KMS-11 (cell line): ENCODE measurements at regions not wholly inside any gene's neighbourhood (a gene's known extent, or its start where the extent isn't known, plus 50 kb on each side); places are given as distances from the start of the nearest gene placed in this dataset.

Experiments used
- H2AFZ ChIP-seq: fragments of 200-600 bp; sonication (generic); 2 replicates; pipeline ENCODE4 v1.6.1; 2016; ENCODE audit warnings: antibody characterized with exemption, mixed run types, low read depth
- H3K27ac ChIP-seq: fragments of 200-600 bp; sonication (generic); 2 replicates; pipeline ENCODE4 v1.6.1; 2016; ENCODE audit warnings: mild to moderate bottlenecking, mixed run types
- H3K27me3 ChIP-seq: fragments of 200-600 bp; sonication (generic); 2 replicates; pipeline ENCODE4 v1.6.1; 2017; ENCODE audit warnings: mild to moderate bottlenecking, low read depth, mixed run types, moderate library complexity; ENCODE audit not compliant: insufficient read depth
- H3K36me3 ChIP-seq: fragments of 200-600 bp; sonication (generic); 2 replicates; pipeline ENCODE4 v1.6.1; 2017; ENCODE audit warnings: mild to moderate bottlenecking, mixed run types; ENCODE audit not compliant: insufficient read depth
- H3K4me1 ChIP-seq: fragments of 200-600 bp; sonication (generic); 2 replicates; pipeline ENCODE4 v1.6.1; 2016; ENCODE audit warnings: mild to moderate bottlenecking, low read depth, mixed run types; ENCODE audit not compliant: poor library complexity, severe bottlenecking
- H3K4me2 ChIP-seq: fragments of 200-600 bp; sonication (generic); 2 replicates; pipeline ENCODE4 v1.7.0; 2016; ENCODE audit warnings: mild to moderate bottlenecking, mixed run types
- H3K4me3 ChIP-seq: fragments of 200-600 bp; sonication (generic); IDR thresholded peaks from 2 replicates; pipeline ENCODE4 v1.6.1; 2017; ENCODE audit warnings: low read depth, low read length, mixed read lengths; ENCODE audit not compliant: insufficient read depth
- H3K79me2 ChIP-seq: fragments of 200-600 bp; sonication (generic); 2 replicates; pipeline ENCODE4 v1.6.1; 2016; ENCODE audit warnings: low read depth, mixed run types; ENCODE audit not compliant: insufficient read depth
- H3K9ac ChIP-seq: fragments of 200-600 bp; sonication (generic); 2 replicates; pipeline ENCODE4 v1.6.1; 2016; ENCODE audit warnings: mild to moderate bottlenecking, mixed run types
- H4K20me1 ChIP-seq: fragments of 200-600 bp; sonication (generic); 2 replicates; pipeline ENCODE4 v1.6.1; 2016; ENCODE audit warnings: mild to moderate bottlenecking, mixed run types; ENCODE audit not compliant: insufficient read depth
- TF ChIP-seq, protein P1 (sequence below): fragments of 200-600 bp; sonication (generic); conservative IDR thresholded peaks from 2 replicates; pipeline ENCODE4 v1.6.1; 2017; ENCODE audit warnings: low read depth, mild to moderate bottlenecking, antibody characterized with exemption, low read length, moderate library complexity, mixed read lengths

DNA sequence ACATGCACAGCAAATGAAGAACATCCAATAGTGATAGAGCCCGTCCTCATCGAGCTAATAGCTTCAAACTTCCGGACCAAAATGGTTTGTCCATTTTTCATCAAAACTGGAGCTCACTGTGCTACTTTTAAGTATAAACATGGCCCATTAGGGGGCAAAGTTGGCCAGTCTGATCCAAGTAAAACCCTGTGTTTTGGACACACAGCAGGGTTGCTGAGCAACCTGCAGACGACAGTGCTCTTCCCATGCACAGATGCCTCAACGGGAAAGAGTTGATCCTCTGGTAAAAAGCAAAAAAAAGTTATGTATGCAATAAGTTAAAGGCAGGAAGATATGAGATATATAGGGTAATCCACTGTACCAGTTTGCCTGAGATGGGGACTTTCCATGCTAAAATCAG is 244.0 kb upstream of the THBS1 start:
- no peaks in the 10 kb centered on the region for H3K36me3 ChIP-seq
- H3K27me3 ChIP-seq = no peaks in the 10 kb centered on the region
- H4K20me1 ChIP-seq = no peaks in the 10 kb centered on the region

GRCh38 chr15:39338251-39338650 is 242.6 kb upstream of the THBS1 start:
- no peak overlapping the region for H3K4me3 ChIP-seq
- no peaks in the 10 kb centered on the region for H3K27me3 ChIP-seq
- no peaks in the 10 kb centered on the region for H3K79me2 ChIP-seq
- no peaks in the 10 kb centered on the region for H3K36me3 ChIP-seq
- H3K9ac ChIP-seq = no peak overlapping the region
- H2AFZ ChIP-seq = no peak overlapping the region
- H3K27ac ChIP-seq = no peak overlapping the region
- H4K20me1 ChIP-seq = no peaks in the 10 kb centered on the region
- no peaks in the 10 kb centered on the region for H3K4me1 ChIP-seq
- TF ChIP-seq, protein P1, sequence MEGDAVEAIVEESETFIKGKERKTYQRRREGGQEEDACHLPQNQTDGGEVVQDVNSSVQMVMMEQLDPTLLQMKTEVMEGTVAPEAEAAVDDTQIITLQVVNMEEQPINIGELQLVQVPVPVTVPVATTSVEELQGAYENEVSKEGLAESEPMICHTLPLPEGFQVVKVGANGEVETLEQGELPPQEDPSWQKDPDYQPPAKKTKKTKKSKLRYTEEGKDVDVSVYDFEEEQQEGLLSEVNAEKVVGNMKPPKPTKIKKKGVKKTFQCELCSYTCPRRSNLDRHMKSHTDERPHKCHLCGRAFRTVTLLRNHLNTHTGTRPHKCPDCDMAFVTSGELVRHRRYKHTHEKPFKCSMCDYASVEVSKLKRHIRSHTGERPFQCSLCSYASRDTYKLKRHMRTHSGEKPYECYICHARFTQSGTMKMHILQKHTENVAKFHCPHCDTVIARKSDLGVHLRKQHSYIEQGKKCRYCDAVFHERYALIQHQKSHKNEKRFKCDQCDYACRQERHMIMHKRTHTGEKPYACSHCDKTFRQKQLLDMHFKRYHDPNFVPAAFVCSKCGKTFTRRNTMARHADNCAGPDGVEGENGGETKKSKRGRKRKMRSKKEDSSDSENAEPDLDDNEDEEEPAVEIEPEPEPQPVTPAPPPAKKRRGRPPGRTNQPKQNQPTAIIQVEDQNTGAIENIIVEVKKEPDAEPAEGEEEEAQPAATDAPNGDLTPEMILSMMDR = no peak
- no peak overlapping the region for H3K4me2 ChIP-seq

More for the DNA sequence above, 244.0 kb upstream of the THBS1 start:
- Histone ChIP-seq H3K9ac (no peak overlapping the region), H3K4me3 (no peak overlapping the region), H3K4me2 (no peak overlapping the region), H2AFZ (no peak overlapping the region), H3K79me2 (no peaks in the 10 kb centered on the region), H3K4me1 (no peaks in the 10 kb centered on the region), H3K27ac (no peak overlapping the region)
- TF ChIP-seq, protein P1 = no peak

DNA sequence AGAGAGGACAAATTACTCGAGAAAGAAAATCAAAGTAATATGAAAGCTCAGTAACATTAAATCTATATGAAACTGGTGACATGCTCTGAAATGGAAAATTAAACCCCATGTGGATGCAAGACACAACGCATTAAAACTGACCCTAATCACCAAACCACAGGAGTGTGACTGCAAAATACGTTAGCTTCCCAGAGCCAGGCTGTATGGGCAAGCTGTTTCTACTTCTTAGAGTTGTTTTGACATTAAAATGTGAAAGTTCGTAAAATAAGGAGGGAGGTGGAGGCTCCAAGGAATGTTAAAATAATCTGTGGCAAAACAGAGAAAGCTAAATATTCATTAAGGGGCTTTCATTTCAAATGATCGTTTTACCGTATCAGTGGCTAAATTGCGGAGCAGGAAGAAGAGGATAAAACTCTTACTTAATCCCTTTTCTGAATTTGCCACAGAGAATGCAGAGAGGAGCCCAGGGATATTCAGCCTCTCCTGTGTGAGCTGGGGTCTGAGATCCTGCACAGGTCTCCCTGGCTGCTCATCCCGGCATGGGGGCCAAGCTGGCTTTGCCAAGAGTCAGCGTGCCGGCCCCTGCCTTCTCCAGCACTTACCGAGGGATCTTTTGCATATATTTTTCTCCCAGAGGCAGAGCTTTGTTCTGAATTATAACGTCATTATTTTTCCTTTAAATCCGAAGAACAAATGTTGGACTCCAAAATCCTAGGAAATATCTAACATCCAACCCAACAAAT is 239.8 kb upstream of the THBS1 start:
- H4K20me1 ChIP-seq = no peaks in the 10 kb centered on the region
- H2AFZ ChIP-seq = no peak overlapping the region
- no peak overlapping the region for H3K4me2 ChIP-seq
- H3K4me1 ChIP-seq = no peaks in the 10 kb centered on the region
- no peaks in the 10 kb centered on the region for H3K36me3 ChIP-seq
- H3K27ac ChIP-seq = no peak overlapping the region
- H3K4me3 ChIP-seq = no peak overlapping the region
- no peak overlapping the region for H3K9ac ChIP-seq
- H3K27me3 ChIP-seq = no peaks in the 10 kb centered on the region
- TF ChIP-seq, protein P1 = no peak
- H3K79me2 ChIP-seq = no peaks in the 10 kb centered on the region

DNA sequence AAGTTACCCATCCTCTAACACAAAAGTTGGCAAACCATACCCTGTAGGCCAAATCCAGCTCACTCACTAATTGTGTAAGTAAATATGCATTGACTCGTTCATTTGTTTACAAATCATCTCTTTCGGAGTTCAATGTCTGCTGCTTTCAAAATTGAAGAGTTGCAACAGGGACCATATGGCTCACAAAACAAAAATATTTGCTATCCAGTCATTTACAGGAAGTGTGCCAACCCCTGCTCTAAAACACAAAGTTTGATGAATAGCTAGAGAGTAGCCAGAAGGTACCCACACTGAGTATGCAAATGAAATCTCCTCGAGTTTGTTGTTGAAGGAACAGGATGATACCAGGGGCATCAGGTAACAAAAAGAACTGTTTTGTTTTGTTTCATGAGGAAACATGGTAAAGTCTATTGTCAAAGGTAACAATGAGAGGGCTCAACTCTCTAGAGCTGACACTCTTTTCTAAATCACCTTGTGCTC is 236.2 kb upstream of the THBS1 start:
- H3K27me3 ChIP-seq = no peaks in the 10 kb centered on the region
- H3K4me2 ChIP-seq = no peak overlapping the region
- H2AFZ ChIP-seq = no peak overlapping the region
- no peak overlapping the region for H3K27ac ChIP-seq
- H3K4me1 ChIP-seq = no peaks in the 10 kb centered on the region
- TF ChIP-seq, protein P1 = no peak
- H3K4me3 ChIP-seq = no peak overlapping the region
- H4K20me1 ChIP-seq = no peaks in the 10 kb centered on the region
- H3K36me3 ChIP-seq = no peaks in the 10 kb centered on the region
- H3K79me2 ChIP-seq = no peaks in the 10 kb centered on the region
- H3K9ac ChIP-seq = no peak overlapping the region
